SH-SY5Y (cell line): ENCODE measurements at regions not wholly inside any gene's neighbourhood (a gene's known extent, or its start where the extent isn't known, plus 50 kb on each side); places are given as distances from the start of the nearest gene placed in this dataset.

Experiments
- GATA2 ChIP-seq: IDR thresholded peaks from 2 replicates; pipeline ENCODE4 v1.6.1; 2011; ENCODE audit warnings: mild to moderate bottlenecking, low read depth, low read length
- GATA3 ChIP-seq: IDR thresholded peaks from 2 replicates; pipeline ENCODE4 v1.6.1; 2011; ENCODE audit warnings: low read depth, mild to moderate bottlenecking, low read length, moderate library complexity

DNA sequence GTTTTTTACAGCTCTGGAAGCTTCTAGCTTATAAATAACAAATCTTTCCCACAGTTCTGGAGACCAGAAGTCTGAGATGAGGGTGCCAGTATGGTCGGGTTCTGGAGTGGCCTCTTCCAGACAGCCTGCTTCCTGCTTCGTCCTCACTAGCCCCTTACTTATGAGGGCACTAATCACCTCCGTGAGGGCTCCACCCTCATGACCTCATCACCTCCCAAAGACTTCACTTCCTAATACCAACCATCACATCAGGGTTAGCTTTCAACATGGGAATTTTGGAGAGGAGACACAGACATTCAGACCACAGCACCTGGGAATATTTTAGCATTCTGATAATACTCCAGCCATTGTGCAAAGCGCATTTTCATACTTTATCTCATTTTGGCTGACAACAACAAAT lies 223.7 kb upstream of the IRF2BP2 start:
- no peak for TF ChIP-seq GATA3
- TF ChIP-seq GATA2: no peak

DNA sequence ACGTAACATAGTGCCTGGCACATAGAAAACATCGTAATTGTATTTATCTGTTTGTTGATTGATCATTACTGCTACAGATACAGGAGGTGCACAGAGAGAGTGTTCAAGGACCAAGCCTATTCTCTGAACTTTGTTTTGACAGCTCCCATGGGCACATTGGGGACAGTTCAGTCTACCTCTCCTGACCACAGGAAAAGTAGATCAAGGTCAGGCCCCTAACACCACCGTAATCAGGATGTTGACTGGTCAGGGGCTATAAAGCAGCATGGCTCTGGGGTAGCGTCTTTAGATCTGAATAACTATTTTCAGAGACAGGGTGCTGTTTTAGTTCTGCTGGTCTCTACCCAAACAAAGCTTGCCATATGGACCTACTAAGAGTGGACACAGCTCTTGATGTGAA lies 223.1 kb upstream of the IRF2BP2 start:
- no peak for TF ChIP-seq GATA2
- no peak for TF ChIP-seq GATA3

DNA sequence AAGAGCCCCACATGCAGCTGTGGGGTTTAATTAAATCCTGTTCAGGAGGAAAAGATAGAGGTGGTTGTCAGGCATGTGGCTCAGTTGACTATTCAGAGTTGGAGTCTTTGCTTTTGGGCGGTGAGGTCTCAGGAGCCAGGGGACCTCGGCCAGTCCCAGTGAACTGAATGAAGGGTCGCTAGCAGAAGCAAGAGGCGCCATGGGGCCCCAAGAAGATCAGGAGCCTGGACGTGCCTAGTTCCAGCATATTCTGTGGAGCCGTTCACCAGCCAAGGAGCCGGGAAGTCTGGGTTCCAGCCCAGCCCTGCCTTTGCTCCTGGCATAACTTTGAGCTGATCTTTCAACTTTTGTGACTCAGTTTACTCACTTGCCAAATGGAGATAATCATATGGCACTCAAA lies 217.7 kb upstream of the IRF2BP2 start:
- TF ChIP-seq GATA2: no peak
- TF ChIP-seq GATA3: no peak

DNA sequence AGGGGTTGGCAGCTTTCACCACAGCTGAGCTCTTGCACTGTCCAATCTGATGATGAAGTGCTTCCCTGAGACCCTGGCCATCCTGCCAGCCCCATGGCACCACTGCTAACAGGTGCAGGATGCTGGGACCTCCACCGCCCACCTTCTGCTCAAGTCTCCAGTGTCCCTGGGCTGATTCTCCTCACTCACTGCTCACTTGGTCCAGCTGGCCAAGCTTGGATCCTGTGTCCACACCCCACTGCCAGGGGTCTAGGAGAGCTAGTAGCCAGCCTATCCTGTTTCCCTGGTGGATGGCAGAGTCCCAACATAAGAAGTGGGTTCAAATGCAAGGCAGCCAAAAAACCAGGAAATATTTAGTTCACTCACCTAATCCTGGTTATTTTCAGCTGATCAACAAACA lies 217.2 kb upstream of the IRF2BP2 start:
- no peak for TF ChIP-seq GATA2
- TF ChIP-seq GATA3: no peak

DNA sequence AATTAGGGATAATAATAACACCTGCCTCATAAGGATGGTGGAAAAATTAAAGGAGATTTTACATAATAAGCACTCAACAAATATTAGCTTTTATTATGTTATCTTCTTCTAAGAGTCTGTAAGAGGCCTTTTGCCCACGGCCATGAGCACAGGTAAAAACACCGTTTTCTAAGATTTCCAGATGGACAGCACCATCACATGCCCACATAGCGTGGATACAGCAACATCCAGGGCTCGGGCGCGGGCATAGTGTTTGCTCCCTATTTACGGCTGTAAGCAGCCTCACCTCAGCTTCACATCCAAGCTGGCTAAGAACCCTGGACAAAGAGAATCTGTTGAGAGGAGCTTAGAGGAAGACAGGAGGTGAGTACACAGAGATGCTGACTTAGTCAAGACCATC lies 216.4 kb upstream of the IRF2BP2 start:
- TF ChIP-seq GATA2 (no peak), GATA3 (no peak)

DNA sequence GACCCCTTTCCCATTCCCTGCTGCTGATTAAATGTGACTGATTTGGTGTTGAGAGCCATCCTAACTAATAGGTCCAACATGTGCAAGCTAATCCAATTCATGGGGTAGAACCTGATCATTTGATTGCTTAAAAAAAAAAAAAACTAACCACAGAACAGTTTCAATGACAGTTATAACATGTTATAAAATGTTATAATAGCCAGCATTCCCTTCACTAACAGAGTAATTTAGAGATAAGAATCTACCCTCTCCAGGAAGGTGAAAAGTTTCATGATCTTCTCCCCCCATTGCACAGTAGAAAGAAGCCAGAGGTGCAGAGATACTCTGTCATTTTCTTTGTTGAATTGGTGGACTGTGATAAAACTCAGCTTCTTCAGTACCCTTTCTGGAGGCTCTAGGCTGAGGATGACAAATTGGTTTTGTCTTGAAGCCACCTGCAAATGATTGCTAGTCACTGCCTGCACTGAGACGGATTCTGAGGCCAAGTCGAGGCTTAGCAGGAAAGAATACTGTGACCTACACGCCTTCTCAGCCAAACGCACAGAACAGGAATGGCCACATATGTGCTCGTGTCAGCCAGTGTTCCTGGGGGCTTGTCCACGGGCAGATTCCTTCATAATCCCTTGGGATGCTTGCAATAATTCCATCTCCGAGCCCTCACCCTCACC lies 215.7 kb upstream of the IRF2BP2 start:
- TF ChIP-seq GATA3 (no peak), GATA2 (no peak)

DNA sequence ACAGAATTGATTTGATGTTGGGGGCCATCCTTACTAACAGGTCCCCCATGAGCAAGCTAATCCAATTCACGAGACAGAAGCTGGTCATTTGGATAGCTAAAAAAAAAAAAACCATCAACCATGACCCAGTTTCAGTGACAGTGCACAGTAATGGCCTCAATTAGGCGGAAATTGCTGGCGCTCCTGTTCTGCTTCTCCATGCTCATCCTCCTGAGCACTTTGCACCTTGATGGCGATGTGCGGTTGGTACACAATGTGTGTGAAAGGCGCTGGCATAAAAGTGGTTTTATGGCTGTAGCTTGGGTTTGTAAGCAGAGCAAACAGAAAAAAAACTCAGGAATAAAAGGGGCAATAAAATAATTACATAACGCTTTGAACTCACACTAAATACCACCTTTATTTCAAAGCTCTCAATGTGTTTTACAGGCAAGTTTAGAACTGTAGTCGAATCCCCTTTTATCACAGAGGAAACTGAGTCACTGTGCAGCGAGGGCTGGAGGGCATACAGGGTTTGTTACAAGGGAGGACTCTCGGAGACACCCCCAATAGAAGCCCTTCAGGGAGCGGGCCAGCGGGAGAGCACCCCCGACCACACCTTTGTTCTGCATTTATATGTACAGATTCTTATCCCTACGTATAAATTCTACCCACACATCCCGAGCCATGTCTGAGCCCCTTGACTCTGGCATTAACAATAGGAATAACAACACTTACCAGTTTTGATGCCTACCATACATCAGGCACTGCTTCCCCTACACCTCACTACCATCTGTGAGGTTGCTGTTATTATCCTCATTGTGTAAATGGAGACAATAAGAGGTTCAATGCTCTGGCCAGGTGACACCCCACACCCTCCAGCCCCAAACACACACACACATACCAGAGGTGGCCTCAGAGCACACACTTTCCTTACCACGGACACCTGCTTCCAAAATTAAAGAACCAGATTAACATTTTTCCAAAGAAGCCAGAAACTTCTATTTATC lies 213.5 kb upstream of the IRF2BP2 start:
- no peak for TF ChIP-seq GATA2
- TF ChIP-seq GATA3: no peak

DNA sequence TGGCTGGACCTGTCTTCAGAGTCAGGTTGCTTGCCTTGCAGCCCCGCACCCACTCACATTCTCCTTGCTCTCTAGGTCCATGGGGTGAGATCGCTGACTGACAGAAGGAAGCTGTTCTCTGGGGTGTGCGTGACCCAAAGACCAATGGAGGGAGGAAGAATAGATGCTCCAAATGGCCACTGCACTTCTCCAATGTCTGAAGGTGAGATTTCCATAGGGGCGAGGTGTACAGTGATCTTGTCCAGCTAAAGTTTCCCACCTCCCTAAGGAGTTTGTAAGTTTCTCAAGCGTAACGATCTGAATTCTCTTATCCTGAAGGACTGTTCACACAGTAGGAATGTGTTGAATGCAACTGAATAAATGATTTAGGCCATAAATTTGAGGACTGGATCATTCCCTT lies 211.9 kb upstream of the IRF2BP2 start:
- no peak for TF ChIP-seq GATA3
- TF ChIP-seq GATA2: no peak

DNA sequence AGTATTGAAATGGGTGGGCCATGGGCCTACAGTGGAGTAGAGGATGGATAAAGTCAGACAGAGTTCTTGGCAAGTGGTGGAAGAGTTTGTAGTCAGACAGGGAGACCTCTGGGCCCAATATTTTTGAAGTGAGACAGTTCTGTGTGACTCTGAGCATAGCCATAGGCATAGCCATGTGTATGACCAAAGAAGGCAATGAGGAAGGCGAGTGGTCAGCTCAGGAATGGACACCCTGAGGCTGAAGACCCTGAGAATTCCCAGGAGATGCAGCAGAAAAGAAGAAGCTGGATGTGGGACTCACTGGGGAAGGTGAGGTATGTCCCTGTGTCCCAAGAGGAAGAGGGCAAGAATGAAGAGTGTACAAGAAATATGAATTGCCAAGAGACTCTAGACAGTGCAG lies 210.6 kb upstream of the IRF2BP2 start:
- TF ChIP-seq GATA2 (no peak), GATA3 (no peak)

DNA sequence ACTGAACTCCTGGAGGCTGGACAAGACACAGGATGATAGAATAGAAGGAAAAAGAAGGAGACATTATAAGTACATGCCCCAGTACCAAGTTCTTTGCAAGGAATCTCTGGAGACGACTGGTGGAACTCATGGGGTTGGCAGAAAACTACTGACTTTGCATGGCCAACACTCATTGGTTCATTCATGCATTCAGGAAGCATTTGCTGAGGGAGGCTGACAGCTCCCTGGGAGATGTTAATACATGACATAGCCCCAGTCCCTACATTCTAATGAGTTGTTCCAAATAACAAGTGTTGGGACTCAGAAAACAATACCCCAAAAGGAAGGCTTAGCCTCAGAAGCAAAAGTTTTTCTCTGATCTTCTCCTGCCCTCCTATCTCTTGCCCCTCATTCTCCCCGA lies 172.8 kb upstream of the IRF2BP2 start:
- no peak for TF ChIP-seq GATA2
- no peak for TF ChIP-seq GATA3

DNA sequence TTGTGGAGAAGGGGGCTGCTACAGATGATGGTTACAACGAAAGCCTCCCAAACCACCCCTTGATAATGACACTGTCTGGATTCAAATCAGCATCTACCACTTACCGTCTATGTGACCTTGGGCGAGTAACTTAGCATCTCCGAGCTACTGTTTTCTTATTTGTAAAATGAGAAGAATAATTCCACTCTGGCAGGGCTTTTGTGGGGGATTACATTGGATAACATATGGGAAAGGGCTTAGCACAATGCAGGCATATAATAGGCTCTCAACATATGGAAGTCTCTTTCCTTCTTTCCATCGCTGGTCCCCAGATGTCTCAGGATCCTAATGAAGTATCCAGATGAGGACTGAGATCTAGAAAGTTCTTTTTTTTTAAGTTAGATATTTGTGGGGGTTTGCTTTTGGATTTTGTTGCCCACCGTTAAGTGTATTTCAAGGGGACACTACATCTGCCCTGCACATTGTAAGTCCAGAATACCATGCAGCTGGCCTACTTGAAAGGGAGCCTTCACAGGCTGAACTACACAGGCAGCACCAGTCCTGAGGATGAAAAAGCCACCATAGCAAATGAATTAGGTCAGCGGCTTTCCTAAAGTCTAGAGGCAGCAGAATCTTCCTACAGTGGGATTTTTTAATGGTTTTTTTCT lies 172.2 kb upstream of the IRF2BP2 start:
- TF ChIP-seq GATA2 (no peak), GATA3 (no peak)

DNA sequence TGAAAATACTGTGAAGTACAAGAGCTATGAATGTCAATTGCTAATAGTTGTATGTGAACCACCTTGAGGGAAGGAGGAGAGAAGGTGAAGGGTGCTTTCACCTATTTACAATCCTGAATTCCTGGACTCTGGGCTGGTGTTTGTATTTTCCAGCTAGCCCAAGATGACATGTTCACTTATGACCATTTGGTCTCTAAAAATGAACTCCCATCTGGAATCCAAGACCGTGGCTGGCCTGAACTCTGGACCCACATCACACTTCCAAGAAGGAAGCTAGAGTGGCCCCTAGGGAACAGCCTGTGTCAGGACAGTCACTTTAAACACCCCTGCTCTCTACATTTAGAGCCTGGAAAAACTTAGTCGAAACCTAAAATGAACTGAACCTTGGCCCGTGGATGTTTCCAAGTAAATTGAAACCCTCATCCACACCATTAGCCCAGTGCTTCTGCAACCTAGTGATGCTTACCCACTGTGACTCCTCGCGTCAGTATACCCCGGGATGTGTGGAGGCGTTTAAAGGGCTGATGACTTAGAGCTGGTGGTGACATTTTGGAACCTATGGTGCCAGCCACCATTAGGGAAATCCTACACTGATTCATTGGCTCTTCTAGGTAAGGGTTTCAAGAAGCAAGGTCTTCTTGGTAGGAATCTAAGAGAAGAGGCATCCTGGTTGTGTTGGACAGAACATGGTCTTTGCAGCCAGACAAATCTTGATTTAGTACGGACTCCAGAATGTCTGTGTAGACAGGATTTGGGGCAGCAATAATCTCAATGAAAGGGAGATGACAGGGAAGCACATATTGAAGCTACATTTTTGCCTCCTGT lies 171.5 kb upstream of the IRF2BP2 start:
- TF ChIP-seq GATA3 (no peak), GATA2 (no peak)

DNA sequence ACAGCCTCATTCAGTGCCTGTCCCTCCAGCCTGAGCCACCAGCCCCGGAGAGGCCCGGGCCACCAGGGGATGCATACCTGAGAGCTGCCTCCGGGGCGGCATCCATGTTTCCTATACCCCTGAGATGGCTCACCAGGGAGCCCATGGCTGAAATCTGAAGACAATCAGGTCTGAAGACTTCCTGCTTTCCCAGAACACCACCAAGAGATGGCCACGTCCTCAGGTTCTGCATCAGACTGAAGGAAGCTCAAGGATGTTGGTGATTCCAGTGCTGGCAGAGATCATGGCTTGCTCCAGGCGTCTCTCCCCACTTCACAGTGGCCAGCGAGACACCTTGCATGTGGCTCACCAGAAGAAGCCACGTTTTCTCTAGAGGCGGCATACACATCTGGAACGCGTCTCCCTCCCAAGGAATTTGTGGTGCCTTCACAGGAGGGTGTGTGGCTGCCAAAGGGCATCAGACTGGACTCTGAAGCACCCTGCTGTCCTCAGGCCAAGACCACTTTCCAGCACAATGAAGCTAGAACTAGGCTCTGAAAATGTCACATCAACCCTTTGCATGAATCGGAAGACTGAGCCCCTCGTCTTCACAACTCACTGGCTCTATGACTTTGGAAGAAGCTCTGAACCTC lies 170.7 kb upstream of the IRF2BP2 start:
- TF ChIP-seq GATA3: no peak
- TF ChIP-seq GATA2: no peak

DNA sequence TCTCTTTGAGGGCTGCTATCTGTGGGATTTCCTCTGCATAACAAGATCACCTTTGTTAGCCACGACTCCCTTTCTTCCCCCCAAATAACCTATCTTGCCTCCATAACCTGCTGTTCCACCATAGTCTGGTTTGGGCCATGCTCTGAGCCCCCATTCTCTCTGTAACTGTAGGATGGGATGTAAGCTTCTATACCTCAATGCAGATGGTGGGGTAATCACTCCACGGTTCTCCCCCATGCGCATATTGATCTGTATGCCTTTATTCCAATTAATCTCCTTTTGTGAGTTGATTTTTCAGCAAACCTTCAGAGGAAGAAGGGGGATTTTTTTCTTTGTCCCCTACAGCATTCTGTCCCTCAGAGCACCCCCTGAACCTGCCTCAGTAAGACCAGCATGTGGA lies 170.1 kb upstream of the IRF2BP2 start:
- TF ChIP-seq GATA2 (no peak), GATA3 (no peak)
